SK-N-MC (cell line): ENCODE measurements at regions not wholly inside any gene's neighbourhood (a gene's known extent, or its start where the extent isn't known, plus 50 kb on each side); places are given as distances from the start of the nearest gene placed in this dataset.

ENCODE experiments used
- DNase-seq: peaks from one replicate; pipeline ENCODE4 v3.0.0-alpha.2; 2011; ENCODE audit warnings: low read depth, low spot score
- H3K27ac ChIP-seq: fragments of 200-600 bp; sonication (generic); 2 replicates; pipeline ENCODE4 v1.5.1; 2016; ENCODE audit warnings: mixed run types
- H3K36me3 ChIP-seq: fragments of 200-600 bp; sonication (generic); 2 replicates; pipeline ENCODE4 v1.6.1; 2017; ENCODE audit warnings: antibody characterized with exemption, low read length, mixed read lengths; ENCODE audit not compliant: insufficient read depth
- H3K4me3 ChIP-seq: fragments of 200-600 bp; sonication (generic); 2 replicates; pipeline ENCODE4 v1.5.1; 2016
- H3K9ac ChIP-seq: fragments of 200-600 bp; sonication (generic); 2 replicates; pipeline ENCODE4 v1.8.0; 2017; ENCODE audit warnings: mixed run types, mixed read lengths; ENCODE audit not compliant: insufficient read length
- H3K9me3 ChIP-seq: fragments of 200-600 bp; sonication (generic); 2 replicates; pipeline ENCODE4 v1.6.1; 2017; ENCODE audit warnings: low read depth, mild to moderate bottlenecking, antibody characterized with exemption, low read length, moderate library complexity, mixed read lengths
- EZH2 ChIP-seq: fragments of 200-600 bp; sonication (generic); IDR thresholded peaks from one replicate; pipeline ENCODE4 v1.6.1; 2017; ENCODE audit warnings: antibody characterized with exemption
- FOXP2 ChIP-seq: optimal IDR thresholded peaks from 2 replicates; pipeline ENCODE3; 2011; ENCODE audit warnings: mild to moderate bottlenecking, moderate library complexity; ENCODE audit not compliant: insufficient read depth; ENCODE audit errors: extremely low read length, control extremely low read depth
- POLR2AphosphoS5 ChIP-seq: IDR thresholded peaks from 2 replicates; pipeline ENCODE4 v1.6.1; 2012; ENCODE audit warnings: mild to moderate bottlenecking, low read depth, low read length, borderline replicate concordance

- no peaks in the 10 kb centered on the region for H3K36me3 ChIP-seq
- no peaks in the 10 kb centered on the region for H3K9me3 ChIP-seq
- no peak overlapping the region for H3K4me3 ChIP-seq
- H3K9ac ChIP-seq: no peak overlapping the region
- TF ChIP-seq EZH2 (no peak), FOXP2 (no peak), POLR2AphosphoS5 (no peak)
- DNase-seq: no peak
- H3K27ac ChIP-seq: no peak overlapping the region
These were observed 484.8 kb downstream of the PSAT1 start for GRCh38 chr9:78781681-78782080.

- TF ChIP-seq FOXP2 (no peak), POLR2AphosphoS5 (no peak), EZH2 (no peak)
- no peaks in the 10 kb centered on the region for H3K36me3 ChIP-seq
- H3K9me3 ChIP-seq: no peaks in the 10 kb centered on the region
- H3K27ac ChIP-seq: no peak overlapping the region
- no peak overlapping the region for H3K9ac ChIP-seq
- no peak for DNase-seq
- H3K4me3 ChIP-seq: no peak overlapping the region
These were observed 485.3 kb downstream of the PSAT1 start for GRCh38 chr9:78782234-78782633.

GRCh38 chr9:78782858-78783257 lies 485.9 kb downstream of the PSAT1 start:
- no peak for DNase-seq
- no peak overlapping the region for H3K9ac ChIP-seq
- H3K4me3 ChIP-seq: no peak overlapping the region
- H3K27ac ChIP-seq: no peak overlapping the region
- no peaks in the 10 kb centered on the region for H3K9me3 ChIP-seq
- no peak for TF ChIP-seq FOXP2
- no peak for TF ChIP-seq POLR2AphosphoS5
- no peak for TF ChIP-seq EZH2
- H3K36me3 ChIP-seq: no peaks in the 10 kb centered on the region

GRCh38 chr9:78783743-78784142 lies 486.8 kb downstream of the PSAT1 start:
- H3K36me3 ChIP-seq: no peaks in the 10 kb centered on the region
- H3K4me3 ChIP-seq: no peak overlapping the region
- H3K9me3 ChIP-seq: no peaks in the 10 kb centered on the region
- no peak overlapping the region for H3K9ac ChIP-seq
- no peak overlapping the region for H3K27ac ChIP-seq
- TF ChIP-seq POLR2AphosphoS5 (no peak), EZH2 (no peak), FOXP2 (no peak)
- DNase-seq: no peak

GRCh38 chr9:78786794-78787193 lies 489.9 kb downstream of the PSAT1 start:
- Histone ChIP-seq H3K9me3 (no peaks in the 10 kb centered on the region), H3K27ac (no peak overlapping the region), H3K9ac (no peak overlapping the region), H3K36me3 (no peaks in the 10 kb centered on the region), H3K4me3 (no peak overlapping the region)
- DNase-seq: no peak
- TF ChIP-seq FOXP2: no peak
- no peak for TF ChIP-seq EZH2
- TF ChIP-seq POLR2AphosphoS5: no peak

- no peak overlapping the region for H3K27ac ChIP-seq
- no peaks in the 10 kb centered on the region for H3K36me3 ChIP-seq
- DNase-seq: no peak
- no peaks in the 10 kb centered on the region for H3K9me3 ChIP-seq
- no peak for TF ChIP-seq FOXP2
- no peak overlapping the region for H3K4me3 ChIP-seq
- no peak overlapping the region for H3K9ac ChIP-seq
These were observed 491.2 kb downstream of the PSAT1 start for GRCh38 chr9:78788101-78788500.

- H3K4me3 ChIP-seq: no peak overlapping the region
- no peaks in the 10 kb centered on the region for H3K9me3 ChIP-seq
- H3K27ac ChIP-seq: no peak overlapping the region
- no peak overlapping the region for H3K9ac ChIP-seq
- TF ChIP-seq POLR2AphosphoS5 (no peak), FOXP2 (no peak), EZH2 (no peak)
- no peak for DNase-seq
- no peaks in the 10 kb centered on the region for H3K36me3 ChIP-seq
These were observed 494.9 kb downstream of the PSAT1 start for GRCh38 chr9:78791779-78792178.

- no peak for DNase-seq
- Histone ChIP-seq H3K36me3 (no peaks in the 10 kb centered on the region), H3K4me3 (no peak overlapping the region), H3K9me3 (no peaks in the 10 kb centered on the region), H3K27ac (no peak overlapping the region), H3K9ac (no peak overlapping the region)
- TF ChIP-seq FOXP2 (no peak), EZH2 (no peak), POLR2AphosphoS5 (no peak)
These were observed 495.8 kb downstream of the PSAT1 start for GRCh38 chr9:78792745-78793144.

- H3K4me3 ChIP-seq: no peak overlapping the region
- H3K36me3 ChIP-seq: no peaks in the 10 kb centered on the region
- TF ChIP-seq POLR2AphosphoS5: no peak
- TF ChIP-seq EZH2: no peak
- TF ChIP-seq FOXP2: no peak
- no peak overlapping the region for H3K27ac ChIP-seq
- H3K9ac ChIP-seq: no peak overlapping the region
- DNase-seq: no peak
- H3K9me3 ChIP-seq: no peaks in the 10 kb centered on the region
These were observed 508.8 kb downstream of the PSAT1 start for GRCh38 chr9:78805771-78806170.
